Middle frontal gyrus (tissue), 1 donor: ENCODE measurements at regions not wholly inside any gene's neighbourhood (a gene's known extent, or its start where the extent isn't known, plus 50 kb on each side); places are given as distances from the start of the nearest gene placed in this dataset.
"Not testable (repeated sequence)": the region's sequence is repeated elsewhere in the genome, so short reads cannot be mapped to it uniquely, and the experiment has no call there.

ENCODE experiments used
- DNase-seq: peaks from one replicate; pipeline ENCODE4 v3.0.0-alpha.2; 2015; ENCODE audit warnings: low spot score; ENCODE audit errors: extremely low spot score

DNA sequence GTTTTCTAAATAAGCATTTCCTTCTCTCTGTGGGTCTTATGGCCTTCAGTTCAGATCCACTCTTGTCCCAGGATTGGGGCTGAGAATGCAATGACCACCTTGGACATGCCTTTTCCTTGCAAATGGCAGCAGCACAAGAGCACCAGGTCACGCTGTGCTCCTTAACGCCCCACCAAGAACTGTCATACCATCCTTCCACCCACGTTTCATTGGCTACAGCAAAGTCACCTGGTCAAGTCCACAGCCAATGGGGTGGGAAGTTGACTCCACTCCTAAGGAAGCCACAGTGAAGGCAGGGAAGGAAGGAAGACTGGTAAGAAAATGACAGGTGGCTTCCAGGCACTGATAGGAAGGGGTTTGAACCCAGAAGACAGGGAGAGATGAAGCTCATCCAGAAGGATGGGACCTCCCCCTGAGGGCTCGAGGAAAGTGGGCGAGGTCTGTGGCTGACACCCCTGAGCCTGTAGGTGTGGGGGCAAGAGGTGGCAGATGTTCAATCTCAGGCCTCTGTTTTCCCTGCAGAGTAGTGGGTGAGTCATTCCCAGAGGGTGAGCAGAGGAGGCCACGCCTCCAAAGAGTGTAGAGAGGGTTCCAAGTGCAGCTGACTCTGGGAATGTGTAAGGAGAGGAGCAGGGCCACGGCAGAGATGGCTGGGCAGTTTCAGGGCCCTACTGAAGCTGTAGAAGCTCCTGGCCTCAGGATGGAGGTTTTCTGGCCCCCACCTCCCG lies 113.5 kb upstream of the VRK1 start:
- DNase-seq = no peak

DNA sequence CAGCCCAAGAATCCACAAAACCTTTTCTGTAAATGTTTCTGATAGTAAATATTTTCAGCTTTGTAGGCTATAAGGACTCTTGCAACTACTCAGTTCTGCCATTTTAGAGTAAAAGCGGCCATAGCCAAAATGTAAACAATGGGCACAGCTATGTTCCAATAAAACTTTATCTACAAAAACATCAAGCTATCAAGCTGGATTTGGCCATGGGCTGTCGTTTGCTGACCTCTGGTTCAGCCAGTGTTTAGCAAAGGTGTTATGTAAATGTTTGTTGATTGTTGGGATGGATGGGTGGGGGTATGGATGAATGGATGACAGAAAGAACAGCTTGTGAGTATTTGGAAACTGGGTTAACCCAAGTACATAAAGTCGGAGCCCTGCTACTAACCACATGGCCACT lies 111.1 kb upstream of the VRK1 start:
- no peak for DNase-seq

DNA sequence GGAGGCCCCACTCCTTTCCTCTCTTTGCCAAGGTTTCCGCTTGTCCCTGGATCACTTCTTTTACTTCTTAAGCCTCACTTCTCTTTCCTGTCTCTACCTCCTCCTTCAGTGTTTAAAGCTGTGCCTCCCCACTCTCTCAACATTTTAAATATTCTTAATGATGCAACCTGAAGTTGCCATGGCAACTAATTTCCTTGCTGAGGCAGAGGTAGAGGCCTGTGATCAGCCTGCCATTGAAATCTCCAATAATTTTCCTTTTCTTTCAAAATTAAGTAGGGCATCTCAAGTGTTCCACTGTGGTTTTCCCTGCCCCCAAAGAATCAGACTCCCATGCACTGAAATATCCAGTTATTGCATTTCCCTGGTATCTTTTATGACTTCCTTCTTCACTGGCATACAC lies 108.6 kb upstream of the VRK1 start:
- DNase-seq = no peak

DNA sequence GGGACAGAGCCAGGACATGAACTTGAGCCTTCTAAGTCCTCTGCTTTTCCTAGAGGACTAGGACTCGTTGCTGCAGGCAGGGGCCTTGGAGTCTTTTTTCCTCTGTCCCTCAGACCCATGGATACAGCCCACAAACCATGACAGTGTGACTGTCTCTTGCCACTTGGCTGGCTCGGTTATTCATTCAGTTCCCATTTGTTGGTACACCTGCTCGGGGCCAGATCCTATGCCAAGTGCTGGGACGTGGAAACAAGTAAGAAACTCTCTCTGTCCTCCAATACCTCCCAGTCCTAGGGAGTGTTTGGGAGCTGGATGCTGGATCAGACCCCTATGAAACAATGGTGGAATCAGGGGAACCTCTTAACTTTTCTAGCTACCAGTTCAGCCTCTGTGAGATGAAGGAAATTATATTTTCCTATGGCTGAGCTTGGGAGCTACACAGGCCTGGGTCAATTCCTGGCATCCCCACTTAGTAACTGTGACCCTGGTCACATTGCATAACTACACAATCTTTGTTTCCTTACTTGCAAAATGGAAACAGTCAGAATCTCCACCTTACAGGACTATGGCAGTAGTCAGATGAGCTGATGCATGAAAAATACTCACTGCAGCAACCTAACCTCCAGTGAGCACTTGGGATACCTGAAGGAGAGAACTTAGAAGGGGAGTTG lies 106.3 kb upstream of the VRK1 start:
- no peak for DNase-seq

GRCh38 chr14:96693252-96693820 lies 103.8 kb upstream of the VRK1 start:
- no peak for DNase-seq

GRCh38 chr14:96693987-96694386 lies 103.2 kb upstream of the VRK1 start:
- DNase-seq = no peak

GRCh38 chr14:96698960-96699539 lies 98.1 kb upstream of the VRK1 start:
- no peak for DNase-seq

DNA sequence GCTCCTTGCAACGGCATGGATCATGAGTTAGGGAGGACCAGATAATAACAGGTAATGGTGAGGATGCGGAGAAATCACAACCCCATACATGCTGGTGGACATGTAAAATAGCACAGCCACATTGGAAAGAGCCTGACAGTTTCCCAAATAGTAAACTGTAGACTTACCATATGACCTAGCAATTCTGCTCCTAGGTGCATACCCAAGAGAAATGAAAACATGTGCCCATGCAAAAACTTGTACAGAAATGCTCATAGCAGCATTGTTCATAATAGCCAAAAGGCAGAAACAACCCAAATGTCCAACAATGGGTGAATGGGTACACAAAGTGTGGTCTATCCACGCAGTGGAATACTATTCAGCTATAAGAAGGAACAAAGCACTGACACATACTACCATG lies 97.5 kb upstream of the VRK1 start:
- DNase-seq = no peak

GRCh38 chr14:96702831-96703230 lies 94.4 kb upstream of the VRK1 start:
- no peak for DNase-seq

DNA sequence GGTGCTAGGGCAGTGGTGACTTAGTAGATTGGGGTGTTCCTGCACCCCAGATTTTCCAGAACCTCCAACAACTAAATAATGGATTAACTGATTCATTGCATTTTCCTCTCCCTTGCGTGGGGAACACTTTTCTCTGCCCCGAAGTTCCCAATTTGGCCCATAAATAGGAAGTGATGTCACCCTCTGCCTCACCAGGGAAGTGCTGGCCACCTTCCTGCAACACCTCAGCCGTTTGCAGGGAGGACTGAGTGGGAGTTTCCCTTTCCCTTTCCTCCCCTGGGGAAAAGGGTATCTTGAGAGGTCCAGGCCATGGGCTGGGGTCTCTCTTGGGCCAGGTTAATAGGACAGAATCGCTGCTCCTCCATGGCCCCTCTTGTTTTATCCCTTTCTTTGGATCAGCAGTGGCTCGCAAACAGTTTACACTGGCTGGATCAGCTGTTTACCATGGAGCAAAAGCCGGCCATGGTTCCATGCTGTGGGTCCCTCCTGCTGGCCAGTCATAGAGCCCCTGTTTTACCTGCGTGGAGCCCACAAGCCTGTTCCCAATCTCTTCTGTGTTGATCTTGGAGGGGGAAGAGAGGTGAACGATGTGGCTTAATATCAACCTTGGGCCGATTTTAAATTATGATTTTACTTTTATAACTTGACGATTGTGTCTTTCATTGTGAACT lies 91.6 kb upstream of the VRK1 start:
- DNase-seq = no peak

- DNase-seq = no peak
These were observed 90.3 kb upstream of the VRK1 start for GRCh38 chr14:96706893-96707292.

GRCh38 chr14:96710060-96710666 lies 87.0 kb upstream of the VRK1 start:
- DNase-seq = no peak

- no peak for DNase-seq
These were observed 85.5 kb upstream of the VRK1 start for GRCh38 chr14:96711559-96712267.

DNA sequence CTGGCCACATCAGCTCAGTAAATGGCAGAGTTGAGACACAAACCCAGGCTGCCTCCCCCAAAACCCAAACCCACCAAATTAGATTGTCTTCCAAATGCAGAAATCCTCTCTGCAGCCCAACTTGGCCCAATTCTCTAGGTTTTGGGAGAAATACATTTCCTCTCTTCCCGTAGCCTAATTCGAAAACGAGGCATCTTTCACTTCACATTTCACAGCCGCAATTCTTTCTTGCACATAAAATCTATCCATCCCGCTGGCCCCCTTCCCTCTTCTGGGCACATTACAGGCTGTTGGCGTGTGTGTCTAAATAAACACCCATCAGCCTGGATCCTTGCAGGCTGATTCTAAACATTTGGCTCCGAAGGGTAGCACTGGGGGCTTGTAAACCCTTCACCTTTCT lies 83.8 kb upstream of the VRK1 start:
- no peak for DNase-seq

GRCh38 chr14:96714537-96714936 lies 82.6 kb upstream of the VRK1 start:
- DNase-seq = not testable (repeated sequence)

DNA sequence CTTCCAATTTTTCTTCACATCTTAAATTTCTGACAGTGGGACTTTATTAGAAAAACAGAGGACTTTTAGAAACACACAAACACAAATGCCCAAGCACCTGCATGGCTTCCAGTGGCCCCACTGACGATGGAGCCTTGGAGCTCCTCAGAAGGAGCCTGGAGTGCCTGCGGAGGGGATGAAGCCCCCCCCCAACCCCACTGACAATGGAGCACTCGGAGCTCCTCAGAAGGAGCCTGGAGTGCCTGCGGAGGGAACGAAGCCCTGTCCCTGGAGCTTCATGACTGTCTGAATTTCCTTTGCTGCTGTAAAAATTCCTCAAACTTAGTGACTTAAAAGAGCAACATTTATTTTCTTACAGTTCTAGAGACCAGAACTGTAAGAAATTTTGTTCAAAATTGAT lies 80.1 kb upstream of the VRK1 start:
- no peak for DNase-seq

DNA sequence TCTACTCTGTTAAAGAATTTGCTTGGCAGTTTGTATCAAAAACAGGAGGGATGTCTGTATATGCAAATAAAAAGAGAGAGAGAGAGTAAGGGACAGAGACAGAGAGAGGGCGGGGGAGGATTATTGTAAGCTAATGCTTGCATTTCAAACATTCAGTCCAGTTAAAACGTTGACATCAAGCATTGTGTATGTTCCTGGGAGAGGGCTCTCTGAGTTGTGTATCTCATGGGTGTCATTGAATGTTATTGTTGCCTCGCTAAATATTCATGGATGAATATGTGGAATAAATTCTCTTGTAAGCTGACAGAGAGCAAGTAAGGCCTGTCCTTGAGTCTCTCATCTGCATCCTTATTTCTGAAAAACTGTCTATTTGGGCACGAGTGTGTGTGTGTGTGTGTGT lies 78.8 kb upstream of the VRK1 start:
- DNase-seq = no peak

GRCh38 chr14:96720702-96721101 lies 76.5 kb upstream of the VRK1 start:
- DNase-seq = not testable (repeated sequence)

DNA sequence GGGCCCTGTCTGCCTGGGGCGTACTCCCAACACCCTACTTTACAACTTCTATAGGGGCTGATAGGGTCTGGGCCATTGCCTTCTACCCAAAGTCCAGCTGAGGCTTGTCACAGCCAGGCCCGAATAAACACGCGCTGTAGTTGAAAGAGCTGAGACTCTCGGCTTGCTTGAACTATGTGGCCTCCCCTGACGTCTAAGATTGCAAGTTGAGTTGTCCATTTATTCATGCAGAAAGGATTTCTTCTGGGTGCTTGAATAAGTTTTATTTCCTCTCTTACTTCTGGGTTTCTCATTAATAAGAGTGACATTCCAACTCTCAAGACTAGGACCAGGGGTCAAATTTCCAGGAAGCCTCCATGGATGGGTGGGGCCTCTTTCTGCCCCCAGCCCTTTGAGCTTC lies 74.4 kb upstream of the VRK1 start:
- DNase-seq = no peak

GRCh38 chr14:96723946-96724345 lies 73.2 kb upstream of the VRK1 start:
- DNase-seq = no peak

- DNase-seq = no peak
These were observed 72.0 kb upstream of the VRK1 start for GRCh38 chr14:96725232-96725631.
